GM20000 (cell line): ENCODE measurements at regions not wholly inside any gene's neighbourhood (a gene's known extent, or its start where the extent isn't known, plus 50 kb on each side); places are given as distances from the start of the nearest gene placed in this dataset.
"Not testable (repeated sequence)": the region's sequence is repeated elsewhere in the genome, so short reads cannot be mapped to it uniquely, and the experiment has no call there.

ENCODE experiments used
- DNase-seq: peaks from one replicate; pipeline ENCODE4 v3.0.0; 2012; ENCODE audit warnings: low spot score
- CTCF ChIP-seq: IDR thresholded peaks from 2 replicates; pipeline ENCODE4 v1.5.1; 2012; ENCODE audit warnings: mild to moderate bottlenecking, control low read depth; ENCODE audit errors: extremely low read depth, missing control alignments

GRCh38 chr7:138395763-138396162, 64.3 kb upstream of the TRIM24 start:
- DNase-seq = no peak
- no peak for TF ChIP-seq CTCF

- no peak for TF ChIP-seq CTCF
- DNase-seq = peak; percentile 71
Observed at GRCh38 chr7:138396251-138397070, 63.6 kb upstream of the TRIM24 start.

- not testable (repeated sequence) for DNase-seq
Observed at GRCh38 chr7:138397071-138397433, 63.0 kb upstream of the TRIM24 start.

- TF ChIP-seq CTCF = no peak
- no peak for DNase-seq
Observed at GRCh38 chr7:138398857-138399256, 61.2 kb upstream of the TRIM24 start.

GRCh38 chr7:138400400-138400886, 59.6 kb upstream of the TRIM24 start:
- DNase-seq = no peak

GRCh38 chr7:138402749-138403148, 57.3 kb upstream of the TRIM24 start:
- TF ChIP-seq CTCF = no peak
- no peak for DNase-seq

More at GRCh38 chr7:138400400-138400886, 59.6 kb upstream of the TRIM24 start:
- TF ChIP-seq CTCF = no peak

GRCh38 chr7:138405496-138405895, 54.6 kb upstream of the TRIM24 start:
- no peak for TF ChIP-seq CTCF
- DNase-seq = no peak

- TF ChIP-seq CTCF = no peak
Observed at GRCh38 chr7:138407792-138408191, 52.3 kb upstream of the TRIM24 start.

More at GRCh38 chr7:138407792-138408191, 52.3 kb upstream of the TRIM24 start:
- DNase-seq = no peak
